NCI-H748 (cell line): ENCODE measurements at regions not wholly inside any gene's neighbourhood (a gene's known extent, or its start where the extent isn't known, plus 50 kb on each side); places are given as distances from the start of the nearest gene placed in this dataset.

Experiments used
- DNase-seq: peaks from one replicate; lab custom pipeline; 2025; ENCODE audit not compliant: unreplicated experiment; lab: John Stamatoyannopoulos, UW

DNA sequence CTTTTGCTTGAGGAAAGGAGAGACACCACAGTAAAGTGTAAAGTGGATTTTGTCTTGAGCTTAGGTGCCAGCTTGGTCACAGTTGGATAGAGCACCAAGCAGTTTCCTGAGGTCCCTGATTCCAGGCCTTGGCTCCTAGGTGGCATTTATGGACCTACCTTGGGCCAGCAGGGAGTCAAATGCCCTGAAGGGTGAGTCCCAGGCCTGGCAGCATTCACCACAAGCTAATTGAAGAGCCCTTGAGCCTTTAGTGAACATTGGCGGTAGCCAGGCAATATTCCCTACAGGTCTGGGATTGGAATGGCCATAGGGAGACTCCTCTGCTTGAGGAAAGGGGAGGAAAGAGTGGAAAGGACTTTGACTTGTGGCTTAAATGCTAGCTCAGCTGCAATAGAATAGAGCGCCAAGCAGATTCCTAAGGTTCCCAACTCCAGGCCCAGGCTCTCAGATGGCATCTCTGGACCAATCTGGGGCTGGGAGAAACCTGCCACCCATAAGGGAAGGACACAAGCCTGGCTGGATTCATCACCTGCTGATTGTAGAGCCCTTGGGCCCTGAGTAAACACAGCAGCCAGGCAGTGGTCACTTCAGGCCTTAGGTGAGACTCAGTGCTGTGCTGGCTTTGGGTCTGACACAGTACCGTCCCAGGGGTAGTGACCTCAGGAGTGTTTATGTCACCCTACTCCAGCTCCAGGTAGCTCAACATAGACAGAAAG, 137.5 kb upstream of the OTOS start:
- no peak for DNase-seq

DNA sequence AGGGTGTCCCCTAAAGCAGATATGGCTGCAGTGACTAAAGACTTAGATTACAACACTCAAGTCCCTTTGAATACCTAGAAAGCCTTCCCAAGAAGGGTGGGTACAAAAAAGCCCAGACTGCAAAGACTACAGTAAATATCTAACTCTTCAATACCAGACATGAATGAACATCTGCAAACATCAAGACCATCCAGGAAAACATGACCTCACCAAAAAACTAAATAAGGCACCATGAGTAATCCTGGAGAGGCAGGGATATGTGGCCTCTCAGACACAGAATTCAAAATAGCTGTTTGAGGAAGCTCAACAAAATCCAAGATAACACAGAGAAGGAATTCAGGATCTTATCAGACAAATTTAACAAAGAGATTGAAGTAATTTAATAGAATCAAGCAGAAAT, 138.2 kb upstream of the OTOS start:
- DNase-seq, result no peak

DNA sequence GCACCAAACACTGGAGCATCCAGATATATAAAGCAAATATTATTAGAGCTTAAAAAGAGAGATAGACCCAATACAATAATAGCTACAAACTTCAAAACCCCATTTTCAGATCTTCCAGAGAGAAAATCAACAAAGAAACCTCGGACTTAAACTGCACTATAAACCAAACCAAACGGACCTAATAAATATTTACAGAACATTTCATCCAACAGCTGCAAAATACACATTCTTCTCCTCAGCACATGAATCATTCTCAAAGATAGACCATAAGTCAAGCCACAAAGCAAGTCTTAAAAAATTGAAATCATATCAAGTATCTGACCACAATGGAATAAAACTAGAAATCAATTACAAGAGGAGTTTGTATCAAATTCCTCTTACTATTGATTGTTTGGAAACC, 140.2 kb upstream of the OTOS start:
- no peak for DNase-seq

DNA sequence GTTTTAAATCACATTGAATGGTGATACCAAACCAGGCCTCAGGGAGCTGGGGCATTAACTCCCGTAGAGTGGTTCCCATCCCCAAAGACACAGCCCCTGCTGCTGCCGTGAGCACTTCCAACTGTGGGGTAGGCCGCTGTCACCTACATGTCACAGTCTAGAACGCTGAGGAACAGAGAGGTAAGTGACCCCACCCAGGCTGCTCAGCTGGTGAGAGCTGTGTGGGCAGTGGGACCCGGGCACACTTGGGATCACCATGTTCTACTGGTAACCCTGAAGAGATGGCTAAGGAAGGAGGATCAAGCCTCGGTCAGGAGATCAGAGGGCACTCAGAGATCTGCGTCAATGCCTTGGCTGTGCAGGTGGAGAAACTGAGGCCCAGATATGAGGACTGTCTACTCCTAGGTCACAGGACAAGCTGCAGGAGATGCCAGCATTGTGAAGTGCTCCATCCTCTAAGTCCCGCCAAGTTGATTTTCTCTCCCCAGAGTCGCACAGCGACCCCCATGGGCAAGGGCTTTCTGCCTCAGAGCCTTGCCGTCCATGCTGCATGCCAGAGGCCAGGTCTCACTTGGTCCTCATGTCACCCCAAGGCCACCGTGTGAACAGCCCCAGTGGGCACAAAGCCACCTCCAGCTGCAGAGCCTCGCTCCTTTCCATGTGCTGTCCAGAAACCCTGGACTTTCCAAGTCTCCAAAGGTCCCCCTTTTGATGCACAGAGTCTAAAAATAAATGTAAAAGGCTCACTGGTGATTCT, 144.2 kb upstream of the OTOS start:
- no peak for DNase-seq

DNA sequence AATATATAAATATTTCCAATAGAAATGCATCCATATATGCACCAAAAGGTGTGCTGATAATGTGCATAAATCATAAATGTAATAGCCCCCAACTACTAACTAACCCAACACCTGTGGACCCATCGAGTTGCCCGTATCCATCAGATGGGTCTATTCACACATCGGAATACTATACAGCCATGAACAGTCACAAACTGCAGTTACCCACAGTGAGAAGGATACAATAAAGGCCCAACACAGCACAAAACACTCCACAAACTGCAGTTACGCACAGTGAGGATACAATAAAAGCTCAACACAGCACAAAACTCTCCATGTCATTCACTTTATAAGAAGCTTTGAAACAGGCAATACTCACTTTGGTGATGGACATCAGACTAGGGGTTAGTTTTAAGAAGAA, 145.3 kb upstream of the OTOS start:
- DNase-seq, result no peak

DNA sequence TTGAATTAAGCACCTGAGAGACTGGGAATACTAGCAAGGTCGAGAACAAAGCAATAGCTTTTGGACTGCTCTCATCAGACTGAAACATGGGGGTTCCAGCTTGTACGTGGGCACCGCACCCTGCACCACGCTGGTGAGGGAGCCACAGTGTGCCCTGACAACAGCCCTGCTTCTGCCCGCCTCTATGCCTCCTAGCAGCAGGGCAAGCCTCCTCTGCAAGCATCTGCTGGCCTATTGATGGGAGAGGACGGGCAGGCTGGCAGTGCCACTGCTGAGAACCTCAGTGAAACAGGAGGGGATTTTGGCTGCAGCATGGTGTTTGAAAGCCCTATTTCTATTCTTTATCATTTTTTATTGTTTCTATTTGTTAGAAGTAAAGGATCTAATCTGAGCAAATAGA, 146.1 kb upstream of the OTOS start:
- DNase-seq, result no peak

DNA sequence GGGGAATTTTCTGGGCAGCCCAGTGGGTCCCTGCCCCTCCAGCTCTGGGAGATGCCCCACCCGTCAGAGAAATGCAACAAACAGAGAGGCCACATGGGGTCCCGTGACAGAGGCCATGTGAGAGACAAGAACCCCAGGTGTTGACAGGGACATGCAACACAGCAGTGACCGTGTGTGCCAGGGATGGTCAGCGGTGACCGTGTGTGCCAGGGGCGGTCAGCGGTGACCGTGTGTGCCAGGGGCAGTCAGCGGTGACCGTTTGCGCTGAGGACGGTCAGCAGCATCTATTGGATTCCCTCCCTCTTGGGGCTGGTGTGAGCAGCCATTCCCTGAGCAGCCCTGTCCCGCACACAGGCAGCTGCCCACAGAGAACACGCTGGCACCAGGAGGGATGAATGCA, 146.6 kb upstream of the OTOS start:
- DNase-seq, result no peak

DNA sequence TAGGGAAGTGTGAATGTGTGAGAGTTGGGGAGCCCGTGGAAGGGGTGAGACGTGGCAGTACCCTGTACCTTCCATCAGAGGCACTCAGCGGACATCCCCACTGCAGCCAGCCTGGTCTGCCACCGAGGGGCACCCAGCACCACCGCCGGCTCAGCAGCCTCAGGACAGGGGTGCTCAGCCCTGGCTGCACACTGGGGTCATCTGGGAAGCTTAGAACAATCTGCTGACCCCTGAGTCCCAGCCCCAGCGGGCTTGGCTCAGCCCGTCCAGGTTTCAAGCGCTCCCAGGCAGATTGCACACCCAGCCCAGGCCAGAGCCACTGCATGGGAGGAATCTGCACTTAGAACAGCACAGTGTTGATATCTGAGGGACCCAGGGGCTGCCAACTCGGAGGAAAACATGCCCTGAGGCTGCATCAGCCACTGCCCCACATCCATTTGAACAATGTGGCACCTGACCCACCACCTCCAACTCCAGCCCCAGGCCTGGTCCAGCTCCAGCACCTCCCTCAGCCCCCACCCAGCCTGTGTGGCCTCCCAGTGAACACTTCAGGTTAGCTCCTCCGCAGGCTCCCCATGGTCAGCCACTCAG, 147.1 kb upstream of the OTOS start:
- no peak for DNase-seq

DNA sequence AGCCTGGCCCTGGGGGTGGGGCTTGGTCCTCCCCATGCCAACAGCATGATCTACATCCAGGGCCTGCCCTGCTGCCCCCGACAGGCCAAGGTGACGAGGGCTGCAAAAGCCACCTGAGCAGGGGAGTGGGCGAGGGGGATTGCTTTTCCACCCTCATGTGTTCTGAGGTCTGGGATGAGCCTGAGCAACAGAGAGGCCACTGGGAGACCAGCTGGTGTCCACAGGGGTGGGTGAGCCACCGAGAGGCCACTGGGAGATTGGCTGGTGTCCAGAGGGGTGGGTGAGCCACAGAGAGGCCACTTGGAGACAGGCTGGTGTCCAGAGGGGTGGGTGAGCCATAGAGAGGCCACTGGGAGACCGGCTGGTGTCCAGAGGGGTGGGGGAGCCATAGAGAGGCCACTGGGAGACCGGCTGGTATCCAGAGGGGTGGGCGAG, 147.4 kb upstream of the GPC1 start:
- no peak for DNase-seq

DNA sequence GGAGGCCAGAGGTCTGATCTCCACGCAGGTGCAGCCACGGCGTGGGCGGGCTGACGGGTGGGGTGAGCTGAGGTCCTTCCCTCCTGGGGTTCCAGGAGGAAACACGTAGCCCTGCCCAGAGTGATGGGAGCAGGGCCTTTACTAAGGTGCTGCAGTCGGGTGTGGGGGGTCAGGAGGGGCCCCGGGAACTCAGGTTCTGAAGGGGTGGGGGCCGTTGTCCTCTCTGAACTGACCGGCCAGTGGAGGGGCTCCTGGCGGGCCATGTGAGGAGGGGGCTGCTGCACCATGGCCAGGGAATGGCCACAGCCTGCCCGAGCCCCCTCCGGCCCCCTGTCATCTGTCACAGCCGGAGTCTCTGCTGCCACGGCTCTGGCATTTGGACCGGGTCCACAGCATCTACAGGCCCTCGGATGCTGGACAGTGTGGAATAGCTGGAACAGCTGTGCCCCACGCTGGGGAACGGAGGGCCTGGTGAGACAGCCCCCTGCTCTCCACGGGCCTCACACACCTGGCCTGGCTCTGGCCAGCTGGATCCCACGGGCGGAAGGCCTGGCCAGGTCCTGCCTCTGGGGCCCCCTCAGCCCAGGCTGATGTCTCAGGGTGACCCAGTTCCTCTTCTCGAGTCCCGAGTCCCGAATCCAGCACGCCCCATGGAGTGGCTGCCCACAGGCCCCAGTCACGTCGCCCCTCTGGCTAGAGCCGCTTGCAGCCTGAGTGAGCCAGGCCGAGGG, 145.6 kb upstream of the GPC1 start:
- no peak for DNase-seq

DNA sequence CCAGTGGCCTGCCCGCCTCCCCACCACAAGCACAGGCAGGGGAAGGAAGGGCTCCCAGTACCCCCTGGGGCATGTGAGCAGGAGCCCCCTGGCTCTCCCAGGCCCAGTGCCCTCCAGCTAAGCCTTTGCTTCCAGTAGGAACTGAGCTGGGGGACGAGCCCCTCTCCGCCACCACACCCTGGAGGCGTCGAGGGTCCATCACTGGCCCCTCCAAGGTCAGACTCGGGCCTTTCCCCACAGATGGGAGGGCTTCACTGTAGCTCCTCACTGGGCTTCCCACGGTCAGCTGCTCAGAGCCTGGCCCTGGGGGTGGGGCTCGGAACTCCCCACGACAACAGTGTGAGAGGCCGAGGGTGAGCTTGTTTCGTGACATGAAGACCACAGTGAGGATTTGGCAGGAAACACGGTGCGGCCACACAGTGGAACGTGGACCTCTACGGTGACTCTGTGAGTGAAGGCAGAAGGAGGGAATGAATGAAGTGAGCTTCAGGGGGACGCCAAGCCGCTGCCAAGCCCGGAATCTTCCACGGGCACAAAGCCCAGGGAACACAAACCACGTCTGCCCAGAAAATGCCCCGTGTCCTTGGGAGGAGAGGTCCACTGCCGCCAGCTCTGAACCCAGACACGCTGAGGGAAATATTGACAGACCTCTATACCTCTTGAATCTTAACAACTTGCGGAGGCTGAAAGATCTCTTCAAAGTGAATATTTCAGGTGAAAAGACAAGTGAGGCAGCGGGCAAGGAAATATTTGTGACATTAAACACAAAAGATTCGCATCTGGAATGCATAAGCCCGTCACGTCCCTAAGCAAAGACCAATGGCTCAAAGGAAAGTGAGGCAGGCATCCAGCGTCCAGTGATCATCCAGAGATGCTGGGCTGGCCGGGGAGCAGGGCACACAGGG, 144.8 kb upstream of the GPC1 start:
- DNase-seq, result no peak

DNA sequence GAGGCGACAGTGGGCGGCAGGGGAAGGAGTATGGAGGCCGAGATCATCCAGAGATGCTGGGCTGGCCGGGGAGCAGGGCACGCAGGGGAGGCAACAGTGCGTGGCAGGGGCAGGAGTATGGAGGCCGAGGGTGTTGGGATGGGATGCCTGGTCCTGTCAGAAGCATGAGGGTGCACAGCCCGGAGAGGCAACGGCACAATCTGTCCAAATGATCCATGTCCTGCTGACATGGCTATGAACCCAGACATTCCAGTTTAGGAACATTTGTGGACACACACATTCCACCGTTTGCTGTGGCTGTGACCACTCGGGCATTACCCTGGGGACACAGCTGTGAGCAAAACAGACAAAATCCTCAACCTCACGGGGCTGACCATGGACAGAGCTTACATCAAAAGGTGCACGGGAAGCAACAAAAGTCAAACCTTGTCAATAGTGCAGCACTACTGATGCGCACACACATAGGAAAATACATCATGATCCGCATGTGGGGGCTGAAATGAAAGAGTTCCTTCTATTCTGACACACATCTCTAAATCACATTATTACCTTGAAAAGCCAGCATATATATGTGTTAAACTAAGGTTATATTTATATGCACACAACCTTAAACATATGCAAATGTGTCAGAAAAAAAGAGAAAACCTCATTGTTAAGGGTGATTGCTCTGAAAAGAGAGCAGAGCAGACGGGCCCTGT, 144.0 kb upstream of the GPC1 start:
- no peak for DNase-seq

DNA sequence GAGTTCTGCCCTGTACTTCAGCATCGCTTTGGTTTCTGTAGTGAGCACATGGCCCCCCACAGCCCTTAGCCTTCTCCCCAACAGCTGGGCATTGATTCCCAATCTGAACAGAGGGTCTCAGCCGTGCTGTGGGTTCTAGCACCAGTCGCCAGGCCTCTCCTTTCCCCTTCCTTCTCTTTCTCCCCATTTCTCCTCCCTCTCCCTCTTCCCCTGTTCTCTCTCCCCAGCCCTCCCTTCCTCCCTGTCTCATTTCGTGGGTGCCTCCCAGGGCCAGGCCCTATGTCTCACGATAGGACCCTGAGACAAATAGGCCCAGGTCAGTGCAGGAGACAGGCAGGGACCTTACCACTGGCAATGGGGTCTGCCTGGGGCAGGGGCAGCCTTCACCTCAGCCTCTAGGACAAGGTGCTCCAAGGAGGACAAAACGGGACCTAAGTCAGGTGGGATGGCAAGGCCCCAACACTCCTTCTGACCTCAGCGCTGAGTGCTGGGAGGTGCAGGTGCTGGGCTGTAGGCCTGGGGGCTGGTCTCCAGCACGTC, 143.4 kb upstream of the GPC1 start:
- no peak for DNase-seq

DNA sequence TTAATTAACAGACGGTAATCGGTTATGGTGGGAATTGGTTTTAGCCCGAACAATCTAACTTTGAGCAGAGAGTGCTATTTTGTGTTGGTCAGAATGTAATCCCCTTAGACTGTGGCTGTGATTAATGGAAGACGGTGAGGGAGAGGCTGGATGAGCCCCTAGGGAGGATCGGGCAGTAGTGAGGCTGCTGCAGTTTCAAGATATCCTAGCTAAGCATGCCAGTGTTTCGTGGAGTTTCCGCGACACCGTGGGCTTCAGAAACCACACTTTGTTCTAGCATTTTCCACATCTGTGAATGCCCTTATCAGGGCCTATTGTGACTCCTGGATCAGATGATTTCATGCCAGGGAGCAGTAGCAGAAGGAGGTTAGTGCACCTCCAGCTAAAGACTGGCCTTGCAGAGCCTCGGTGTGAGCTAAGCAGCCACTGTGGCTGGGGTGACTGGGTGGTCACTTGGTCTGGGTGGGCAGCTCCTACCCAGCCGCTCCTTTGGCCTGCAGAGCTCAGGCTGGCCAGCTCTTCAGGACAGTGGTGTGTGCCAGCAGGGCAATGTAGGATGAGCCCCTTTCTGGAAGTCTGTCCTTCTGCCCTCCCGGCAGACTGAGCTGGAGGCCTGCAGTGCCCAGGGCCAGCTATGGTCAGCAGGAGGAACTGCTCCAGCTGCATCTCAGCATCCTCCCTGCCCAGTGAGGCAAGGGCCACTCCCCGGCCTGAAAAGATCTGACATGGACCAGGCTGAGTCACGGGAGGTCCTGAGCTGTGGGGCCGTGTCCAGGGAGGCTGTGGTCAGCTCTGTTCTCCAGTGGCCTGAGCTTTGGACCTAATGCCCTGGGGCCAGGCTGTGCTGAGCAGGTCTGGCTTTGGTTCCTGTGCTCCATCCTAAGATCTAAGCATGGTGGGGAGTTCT, 142.6 kb upstream of the GPC1 start:
- no peak for DNase-seq

DNA sequence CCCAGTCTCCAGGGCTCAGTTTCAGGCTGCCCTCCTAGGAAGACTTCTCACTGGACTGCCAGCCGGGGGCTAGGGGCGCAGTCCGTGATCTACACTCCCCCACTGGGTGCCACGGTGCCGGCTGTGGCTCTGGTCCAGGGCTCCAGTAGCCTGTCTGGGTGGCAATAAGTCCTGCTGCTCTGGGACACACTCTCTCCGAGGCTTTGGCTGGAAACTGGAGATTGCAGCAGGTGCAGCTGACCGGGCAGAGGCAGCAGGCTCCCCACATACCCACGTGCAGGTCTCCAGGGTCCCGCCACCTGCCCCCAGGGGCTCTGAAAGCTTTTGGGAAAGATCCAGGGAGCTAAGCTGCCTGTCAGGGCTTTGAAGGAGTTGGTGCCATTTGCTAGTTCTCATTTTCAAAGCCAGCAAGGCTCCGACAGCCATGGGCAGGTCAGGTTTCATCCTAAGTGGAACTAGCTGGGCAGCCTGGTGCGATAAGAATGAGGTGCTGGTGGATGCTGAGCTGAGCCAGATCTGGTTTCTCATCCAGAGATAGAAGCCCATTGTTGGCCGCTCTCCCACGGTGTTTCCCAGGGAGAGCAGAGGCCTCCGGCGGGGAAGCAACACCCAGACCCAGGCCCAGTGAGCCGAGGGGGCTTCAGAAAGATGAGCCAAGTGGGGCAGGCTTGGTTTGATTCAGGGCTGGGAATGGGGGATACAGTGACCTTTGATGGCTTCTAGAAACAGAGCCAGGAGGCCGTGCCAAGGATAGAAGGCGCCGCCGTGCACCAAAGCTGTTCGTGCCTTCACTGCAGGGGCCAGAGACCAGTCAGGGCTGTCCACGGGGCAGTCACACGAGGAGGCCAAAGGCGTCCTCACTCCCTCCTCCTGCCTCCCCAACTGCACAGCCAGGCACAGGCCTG, 141.7 kb upstream of the GPC1 start:
- DNase-seq, result peak; percentile 7

DNA sequence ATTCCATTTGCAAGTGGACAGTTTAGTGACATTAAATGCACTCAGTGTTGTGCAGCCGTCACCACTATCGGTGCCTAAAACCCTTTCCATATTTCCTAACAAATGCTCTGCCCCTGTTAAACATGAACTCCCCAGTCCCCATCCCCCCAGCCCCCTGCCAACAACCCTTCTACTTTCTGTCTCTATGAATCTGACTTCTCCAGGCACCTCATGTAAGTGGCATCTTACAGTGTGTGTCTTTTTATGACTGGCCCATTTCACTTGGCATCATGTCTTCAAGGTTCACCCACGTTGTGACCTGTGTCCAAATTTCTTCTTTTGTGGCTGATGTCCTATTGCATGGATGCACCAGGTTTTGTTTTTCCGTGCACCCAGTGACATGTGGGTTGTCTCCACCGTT, 140.9 kb upstream of the GPC1 start:
- no peak for DNase-seq

DNA sequence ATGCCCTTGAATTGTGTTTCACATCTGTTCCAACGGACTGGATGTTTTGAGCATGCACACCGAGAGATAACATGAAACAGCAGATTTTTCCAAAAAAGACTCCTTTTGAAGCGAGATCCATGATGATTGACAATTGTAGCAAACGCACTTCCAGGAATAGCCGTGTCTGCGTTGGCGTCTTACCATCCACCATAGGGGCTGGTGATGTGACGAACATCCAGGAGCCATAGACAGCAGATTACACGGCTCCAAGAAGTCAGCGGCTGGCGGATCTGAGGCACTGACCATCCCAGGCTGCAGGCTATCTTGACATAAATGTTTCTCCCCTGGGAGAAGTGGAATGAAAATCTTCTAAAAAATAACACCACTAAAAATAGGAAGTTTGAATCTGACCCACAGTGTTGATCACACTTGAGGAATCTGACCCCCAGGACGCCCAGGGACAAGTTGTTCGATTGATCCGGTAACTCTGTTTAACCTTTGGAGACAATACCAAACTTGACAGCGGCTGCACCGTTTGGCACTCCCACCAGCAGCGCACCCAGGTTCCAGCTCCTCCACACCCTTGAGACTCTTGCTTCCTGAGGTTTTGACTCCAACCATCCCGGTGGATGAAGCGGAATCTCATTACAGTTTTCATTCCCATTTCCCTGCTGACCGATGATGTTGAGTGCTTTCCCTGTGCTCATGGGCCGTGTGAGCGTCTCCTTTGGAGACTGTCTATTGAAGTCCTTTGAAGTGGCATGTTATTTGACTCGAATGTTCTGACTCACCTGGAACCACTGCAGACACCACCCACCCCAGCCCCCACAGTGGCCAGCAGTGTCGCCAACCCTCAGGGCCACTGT, 140.0 kb upstream of the GPC1 start:
- DNase-seq, result no peak
